Astrocyte (in vitro differentiated cells and primary cell): ENCODE measurements at regions not wholly inside any gene's neighbourhood (a gene's known extent, or its start where the extent isn't known, plus 50 kb on each side); places are given as distances from the start of the nearest gene placed in this dataset.

ENCODE experiments used
- DNase-seq: peaks from one replicate; pipeline ENCODE4 v3.0.0-alpha.2; 2010; ENCODE audit warnings: low read depth
- FAIRE-seq: peaks from 2 replicates; lab custom pipeline; 2011; peaks lifted over from hg19 to GRCh38; lab: Jason Lieb, UNC
- H2AFZ ChIP-seq: 2 replicates; pipeline ENCODE4 v1.6.0; 2012; ENCODE audit warnings: low read depth, low read length, inconsistent platforms
- H3K27ac ChIP-seq: 2 replicates; pipeline ENCODE4 v1.5.1; 2011; ENCODE audit warnings: low read depth, low read length, inconsistent platforms
- H3K27me3 ChIP-seq: 2 replicates; pipeline ENCODE4 v1.6.0; 2011; ENCODE audit warnings: low read length, inconsistent platforms; ENCODE audit not compliant: insufficient read depth
- H3K36me3 ChIP-seq: 2 replicates; pipeline ENCODE4 v1.5.1; 2011; ENCODE audit warnings: low read length, inconsistent platforms; ENCODE audit not compliant: insufficient read depth
- H3K4me1 ChIP-seq: 2 replicates; pipeline ENCODE4 v1.5.1; 2011; ENCODE audit warnings: low read length, inconsistent platforms; ENCODE audit not compliant: insufficient read depth
- H3K4me2 ChIP-seq: 2 replicates; pipeline ENCODE4 v1.6.0; 2012; ENCODE audit warnings: low read length, inconsistent platforms
- H3K4me3 ChIP-seq: 2 replicates; pipeline ENCODE4 v1.5.1; 2011; ENCODE audit warnings: low read depth, mild to moderate bottlenecking, low read length, inconsistent platforms; ENCODE audit not compliant: insufficient read depth
- H3K79me2 ChIP-seq: 2 replicates; pipeline ENCODE4 v1.6.0; 2012; ENCODE audit warnings: mild to moderate bottlenecking, low read length, inconsistent platforms; ENCODE audit not compliant: insufficient read depth
- H3K9ac ChIP-seq: 2 replicates; pipeline ENCODE4 v1.6.0; 2012; ENCODE audit warnings: mild to moderate bottlenecking, low read length, inconsistent platforms
- H3K9me3 ChIP-seq: 2 replicates; pipeline ENCODE4 v1.5.1; 2012; ENCODE audit warnings: low read depth, mild to moderate bottlenecking, low read length, inconsistent platforms; ENCODE audit not compliant: insufficient read depth
- H4K20me1 ChIP-seq: 2 replicates; pipeline ENCODE4 v1.6.0; 2012; ENCODE audit warnings: low read length, inconsistent platforms; ENCODE audit not compliant: insufficient read depth
- H3K27ac Mint-ChIP-seq: one replicate; pipeline ENCODE4 v1.8.0; 2021; ENCODE audit warnings: mild to moderate bottlenecking, mixed read lengths; ENCODE audit not compliant: unreplicated experiment
- H3K27me3 Mint-ChIP-seq: one replicate; pipeline ENCODE4 v1.8.0; 2021; ENCODE audit warnings: low read depth, mixed read lengths; ENCODE audit not compliant: unreplicated experiment
- H3K36me3 Mint-ChIP-seq: one replicate; pipeline ENCODE4 v1.8.0; 2021; ENCODE audit warnings: low read depth, mixed read lengths; ENCODE audit not compliant: unreplicated experiment
- H3K4me1 Mint-ChIP-seq: one replicate; pipeline ENCODE4 v1.8.0; 2021; ENCODE audit warnings: low read depth, mixed read lengths; ENCODE audit not compliant: unreplicated experiment
- H3K4me3 Mint-ChIP-seq: one replicate; pipeline ENCODE4 v1.8.0; 2021; ENCODE audit warnings: mild to moderate bottlenecking, moderate library complexity, mixed read lengths; ENCODE audit not compliant: unreplicated experiment
- H3K9me3 Mint-ChIP-seq: one replicate; pipeline ENCODE4 v1.8.0; 2021; ENCODE audit warnings: mild to moderate bottlenecking, mixed read lengths; ENCODE audit not compliant: unreplicated experiment
- CTCF ChIP-seq: IDR thresholded peaks from 2 replicates; pipeline ENCODE4 v1.5.1; 2011; ENCODE audit warnings: low read depth, mild to moderate bottlenecking, inconsistent platforms, low read length, moderate library complexity; ENCODE audit not compliant: insufficient read depth
- EZH2 ChIP-seq: IDR thresholded peaks from 2 replicates; pipeline ENCODE4 v1.6.1; 2012; ENCODE audit warnings: mild to moderate bottlenecking, low read length, inconsistent platforms; ENCODE audit not compliant: insufficient read depth

- Mint-ChIP-seq H3K9me3 (no peaks in the 10 kb centered on the region), H3K4me1 (peaks cover 20% of the 10 kb centered on the region), H3K36me3 (no peaks in the 10 kb centered on the region), H3K4me3 (no peak overlapping the region), H3K27ac (peak overlapping the region; percentile 64), H3K27me3 (no peaks in the 10 kb centered on the region)
- Histone ChIP-seq H2AFZ (no peak overlapping the region), H3K4me1 (peaks cover 17% of the 10 kb centered on the region), H3K9me3 (no peaks in the 10 kb centered on the region), H3K36me3 (no peaks in the 10 kb centered on the region), H3K9ac (no peak overlapping the region), H3K79me2 (no peaks in the 10 kb centered on the region), H3K27ac (no peak overlapping the region), H3K4me2 (peak overlapping the region; percentile 58), H4K20me1 (no peaks in the 10 kb centered on the region), H3K27me3 (no peaks in the 10 kb centered on the region), H3K4me3 (no peak overlapping the region)
- TF ChIP-seq CTCF, result no peak
- no peak for TF ChIP-seq EZH2
- FAIRE-seq (no peak), DNase-seq (no peak)
These were observed 127.6 kb downstream of the TMCO5A start for GRCh38 chr15:38061856-38062649.

- Histone ChIP-seq H3K79me2 (no peaks in the 10 kb centered on the region), H3K9me3 (no peaks in the 10 kb centered on the region), H3K36me3 (no peaks in the 10 kb centered on the region), H3K4me2 (peak overlapping the region; percentile 58), H3K9ac (no peak overlapping the region), H3K4me1 (peaks cover 17% of the 10 kb centered on the region), H3K4me3 (no peak overlapping the region), H2AFZ (no peak overlapping the region), H4K20me1 (no peaks in the 10 kb centered on the region), H3K27ac (no peak overlapping the region), H3K27me3 (no peaks in the 10 kb centered on the region)
- Mint-ChIP-seq H3K27ac (no peak overlapping the region), H3K4me1 (peaks cover 20% of the 10 kb centered on the region), H3K9me3 (no peaks in the 10 kb centered on the region), H3K4me3 (no peak overlapping the region), H3K27me3 (no peaks in the 10 kb centered on the region), H3K36me3 (no peaks in the 10 kb centered on the region)
- TF ChIP-seq CTCF, result no peak
- no peak for TF ChIP-seq EZH2
- FAIRE-seq, result no peak
- DNase-seq, result no peak
These were observed 128.3 kb downstream of the TMCO5A start for GRCh38 chr15:38062696-38063095.

GRCh38 chr15:38065721-38066345 lies 131.4 kb downstream of the TMCO5A start:
- Mint-ChIP-seq H3K4me3 (no peak overlapping the region), H3K27me3 (no peaks in the 10 kb centered on the region), H3K27ac (no peak overlapping the region), H3K9me3 (no peaks in the 10 kb centered on the region), H3K4me1 (peaks cover 25% of the 10 kb centered on the region), H3K36me3 (no peaks in the 10 kb centered on the region)
- no peaks in the 10 kb centered on the region for H4K20me1 ChIP-seq
- FAIRE-seq (no peak), DNase-seq (no peak)
- no peak overlapping the region for H3K4me2 ChIP-seq
- no peak overlapping the region for H3K4me3 ChIP-seq
- no peaks in the 10 kb centered on the region for H3K9me3 ChIP-seq
- no peak overlapping the region for H3K9ac ChIP-seq
- no peaks in the 10 kb centered on the region for H3K27me3 ChIP-seq
- no peak overlapping the region for H3K27ac ChIP-seq
- H3K36me3 ChIP-seq, result no peaks in the 10 kb centered on the region
- H2AFZ ChIP-seq, result no peak overlapping the region
- no peaks in the 10 kb centered on the region for H3K79me2 ChIP-seq
- H3K4me1 ChIP-seq, result peaks cover 25% of the 10 kb centered on the region
- TF ChIP-seq EZH2, result no peak
- no peak for TF ChIP-seq CTCF
